HG03039 (cell line): ENCODE measurements at regions not wholly inside any gene's neighbourhood (a gene's known extent, or its start where the extent isn't known, plus 50 kb on each side); places are given as distances from the start of the nearest gene placed in this dataset.
"Not testable (repeated sequence)": the region's sequence is repeated elsewhere in the genome, so short reads cannot be mapped to it uniquely, and the experiment has no call there.

Experiments used
- ATAC-seq: cut with Tn5 transposase; IDR thresholded peaks from one replicate; pipeline ENCODE4 v1.9.1; 2021; ENCODE audit warnings: mild to moderate bottlenecking, moderate library complexity; ENCODE audit not compliant: unreplicated experiment

GRCh38 chr1:113185463-113186104 lies 112.6 kb downstream of the LRIG2 start:
- ATAC-seq: peak; percentile 89

- ATAC-seq: no peak
These were observed 117.1 kb downstream of the LRIG2 start for GRCh38 chr1:113190078-113190477.

- no peak for ATAC-seq
These were observed 117.9 kb downstream of the LRIG2 start for GRCh38 chr1:113190930-113191329.

- ATAC-seq: peak; percentile 58
These were observed 118.6 kb downstream of the LRIG2 start for GRCh38 chr1:113191579-113192076.

GRCh38 chr1:113192242-113192641 lies 119.2 kb downstream of the LRIG2 start:
- no peak for ATAC-seq

- no peak for ATAC-seq
These were observed 120.0 kb downstream of the LRIG2 start for GRCh38 chr1:113192980-113193379.

GRCh38 chr1:113194846-113195830 lies 122.1 kb downstream of the LRIG2 start:
- no peak for ATAC-seq

- no peak for ATAC-seq
These were observed 124.8 kb downstream of the LRIG2 start for GRCh38 chr1:113197719-113198330.

- ATAC-seq: no peak
These were observed 125.8 kb downstream of the LRIG2 start for GRCh38 chr1:113198806-113199205.

GRCh38 chr1:113199760-113200455 lies 126.9 kb downstream of the LRIG2 start:
- ATAC-seq: no peak

GRCh38 chr1:113201560-113201959 lies 128.6 kb downstream of the LRIG2 start:
- no peak for ATAC-seq

- ATAC-seq: no peak
These were observed 133.2 kb downstream of the LRIG2 start for GRCh38 chr1:113205980-113206766.

GRCh38 chr1:113207019-113207418 lies 134.0 kb downstream of the LRIG2 start:
- no peak for ATAC-seq

- no peak for ATAC-seq
These were observed 134.5 kb downstream of the LRIG2 start for GRCh38 chr1:113207457-113207856.

GRCh38 chr1:113208425-113208824 lies 135.4 kb downstream of the LRIG2 start:
- not testable (repeated sequence) for ATAC-seq

GRCh38 chr1:113210248-113210647 lies 137.2 kb downstream of the LRIG2 start:
- no peak for ATAC-seq

GRCh38 chr1:113211467-113211866 lies 138.5 kb downstream of the LRIG2 start:
- no peak for ATAC-seq

GRCh38 chr1:113215015-113215414 lies 142.0 kb downstream of the LRIG2 start:
- no peak for ATAC-seq

- ATAC-seq: no peak
These were observed 143.7 kb downstream of the LRIG2 start for GRCh38 chr1:113216664-113217063.
